ENCODE measurements at regions not wholly inside any gene's neighbourhood (a gene's known extent, or its start where the extent isn't known, plus 50 kb on each side); places are given as distances from the start of the nearest gene placed in this dataset.

DNA sequence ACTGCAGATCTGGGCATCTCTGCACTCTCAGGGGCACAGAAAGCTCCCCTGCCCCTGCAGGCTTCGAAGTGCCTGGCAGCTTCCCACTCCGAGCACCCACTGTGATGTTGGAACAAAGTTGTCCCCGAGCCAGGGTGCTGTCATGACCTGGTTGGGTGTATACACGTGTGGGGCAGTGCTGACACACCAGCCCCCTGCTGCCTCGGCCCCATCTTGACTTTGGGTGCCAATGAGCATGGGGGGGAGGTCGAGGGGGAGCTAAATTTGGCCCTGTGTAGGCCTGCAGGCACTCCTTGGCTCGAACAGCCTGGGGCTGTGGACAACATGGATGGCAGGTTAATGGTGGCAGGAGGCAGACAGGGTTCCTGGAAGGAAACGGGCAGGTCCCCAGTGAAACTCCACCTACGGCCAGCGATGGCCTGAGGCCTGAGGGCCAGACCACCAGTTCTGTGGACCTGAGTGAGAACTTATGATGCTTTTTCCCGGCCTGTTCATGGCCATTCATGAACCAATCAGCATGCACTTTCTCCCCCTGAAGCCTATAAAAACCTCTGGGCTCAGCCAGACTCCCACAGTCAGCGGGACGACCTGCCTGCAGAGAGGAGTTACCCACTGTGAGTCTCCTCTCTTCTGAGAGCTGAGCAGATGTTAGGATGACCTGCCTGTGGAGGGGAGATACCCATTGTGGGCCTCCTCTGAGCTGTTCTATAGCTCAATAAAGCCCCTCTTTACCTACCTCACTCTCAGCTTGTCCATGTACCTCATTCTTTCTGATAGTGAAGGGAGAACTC is 1029.1 kb upstream of the GBE1 start:
- TF ChIP-seq, protein P1, sequence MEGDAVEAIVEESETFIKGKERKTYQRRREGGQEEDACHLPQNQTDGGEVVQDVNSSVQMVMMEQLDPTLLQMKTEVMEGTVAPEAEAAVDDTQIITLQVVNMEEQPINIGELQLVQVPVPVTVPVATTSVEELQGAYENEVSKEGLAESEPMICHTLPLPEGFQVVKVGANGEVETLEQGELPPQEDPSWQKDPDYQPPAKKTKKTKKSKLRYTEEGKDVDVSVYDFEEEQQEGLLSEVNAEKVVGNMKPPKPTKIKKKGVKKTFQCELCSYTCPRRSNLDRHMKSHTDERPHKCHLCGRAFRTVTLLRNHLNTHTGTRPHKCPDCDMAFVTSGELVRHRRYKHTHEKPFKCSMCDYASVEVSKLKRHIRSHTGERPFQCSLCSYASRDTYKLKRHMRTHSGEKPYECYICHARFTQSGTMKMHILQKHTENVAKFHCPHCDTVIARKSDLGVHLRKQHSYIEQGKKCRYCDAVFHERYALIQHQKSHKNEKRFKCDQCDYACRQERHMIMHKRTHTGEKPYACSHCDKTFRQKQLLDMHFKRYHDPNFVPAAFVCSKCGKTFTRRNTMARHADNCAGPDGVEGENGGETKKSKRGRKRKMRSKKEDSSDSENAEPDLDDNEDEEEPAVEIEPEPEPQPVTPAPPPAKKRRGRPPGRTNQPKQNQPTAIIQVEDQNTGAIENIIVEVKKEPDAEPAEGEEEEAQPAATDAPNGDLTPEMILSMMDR (IDR thresholded peaks at IDR 0.05), result no peak
- TF ChIP-seq POLR2A (IDR thresholded peaks at IDR 0.05), result no peak

Measured in heart left ventricle (tissue), 13 donors.